ENCODE measurements at regions not wholly inside any gene's neighbourhood (a gene's known extent, or its start where the extent isn't known, plus 50 kb on each side); places are given as distances from the start of the nearest gene placed in this dataset.

DNA sequence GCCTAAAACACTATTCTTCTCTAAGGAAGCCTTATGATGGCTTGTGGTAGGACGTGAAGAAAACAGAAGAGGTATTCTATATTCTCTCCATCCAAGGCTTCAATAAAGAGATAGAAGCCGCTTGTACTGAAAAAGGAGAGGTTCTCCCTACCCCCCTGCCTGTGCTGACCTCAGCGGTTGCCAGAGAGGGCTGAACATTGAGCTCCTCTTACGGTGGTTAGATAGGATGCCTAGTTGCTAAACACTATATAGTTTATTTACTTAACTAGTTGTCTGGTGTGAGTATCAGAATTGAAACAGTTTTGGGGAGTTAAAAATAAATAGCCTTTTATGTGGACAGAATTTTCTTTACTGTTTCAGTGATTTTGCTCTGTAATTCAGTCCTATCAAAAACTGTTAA, 112.2 kb downstream of the TFPI2 start:
- Histone ChIP-seq H3K27me3 (ENCODE audit: control insufficient read depth, extremely low read depth, insufficient read depth, low read length) (peaks cover 8% of the 10 kb centered on the region), H3K36me3 (ENCODE audit: control insufficient read depth in 2 of 2, extremely low read depth in 1 of 2, insufficient read depth in 2 of 2, low read length in 2 of 2) (no peaks in the 10 kb centered on the region), H3K9me1 (ENCODE audit: control insufficient read depth, extremely low read depth, insufficient read depth, low read length) (no peaks in the 10 kb centered on the region), H4K20me1 (ENCODE audit: control insufficient read depth, extremely low read depth, insufficient read depth, low read length) (no peaks in the 10 kb centered on the region), H3K9me3 (ENCODE audit: control insufficient read depth, low read depth, low read length) (no peaks in the 10 kb centered on the region), H3K9ac (ENCODE audit: control insufficient read depth, extremely low read depth, insufficient read depth, low read length) (no peak overlapping the region), H3K4me1 (ENCODE audit: control insufficient read depth, extremely low read depth, insufficient read depth, low read length) (no peaks in the 10 kb centered on the region), H3K4me3 (ENCODE audit: control insufficient read depth in 2 of 3, extremely low read depth in 1 of 3, insufficient read depth in 2 of 3, low read depth in 1 of 3, low read length in 3 of 3) (no peak overlapping the region), H3K4me2 (ENCODE audit: control insufficient read depth, extremely low read depth, insufficient read depth, low read depth, low read length) (no peak overlapping the region), H2AFZ (ENCODE audit: control insufficient read depth, low read length) (no peak overlapping the region), H3K79me2 (ENCODE audit: control insufficient read depth, insufficient read depth, low read length) (no peaks in the 10 kb centered on the region), H3K27ac (ENCODE audit: control insufficient read depth, insufficient read depth, low read length) (no peak overlapping the region)
- no peak for TF ChIP-seq EZH2 (IDR thresholded peaks at IDR 0.05; ENCODE audit: low read length)
- TF ChIP-seq, protein P1, sequence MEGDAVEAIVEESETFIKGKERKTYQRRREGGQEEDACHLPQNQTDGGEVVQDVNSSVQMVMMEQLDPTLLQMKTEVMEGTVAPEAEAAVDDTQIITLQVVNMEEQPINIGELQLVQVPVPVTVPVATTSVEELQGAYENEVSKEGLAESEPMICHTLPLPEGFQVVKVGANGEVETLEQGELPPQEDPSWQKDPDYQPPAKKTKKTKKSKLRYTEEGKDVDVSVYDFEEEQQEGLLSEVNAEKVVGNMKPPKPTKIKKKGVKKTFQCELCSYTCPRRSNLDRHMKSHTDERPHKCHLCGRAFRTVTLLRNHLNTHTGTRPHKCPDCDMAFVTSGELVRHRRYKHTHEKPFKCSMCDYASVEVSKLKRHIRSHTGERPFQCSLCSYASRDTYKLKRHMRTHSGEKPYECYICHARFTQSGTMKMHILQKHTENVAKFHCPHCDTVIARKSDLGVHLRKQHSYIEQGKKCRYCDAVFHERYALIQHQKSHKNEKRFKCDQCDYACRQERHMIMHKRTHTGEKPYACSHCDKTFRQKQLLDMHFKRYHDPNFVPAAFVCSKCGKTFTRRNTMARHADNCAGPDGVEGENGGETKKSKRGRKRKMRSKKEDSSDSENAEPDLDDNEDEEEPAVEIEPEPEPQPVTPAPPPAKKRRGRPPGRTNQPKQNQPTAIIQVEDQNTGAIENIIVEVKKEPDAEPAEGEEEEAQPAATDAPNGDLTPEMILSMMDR (optimal IDR thresholded peaks at IDR 0.05 in 1 of 3, IDR thresholded peaks at IDR 0.05 in 1 of 3, conservative IDR thresholded peaks at IDR 0.05 in 1 of 3; ENCODE audit: extremely low read depth in 1 of 3, insufficient read depth in 2 of 3, low read length in 3 of 3): no peak
- dilution Hi-C loops (cut with MboI; ENCODE audit: extremely low pct_ligation_motif_present, low sequenced_read_pairs): no loop called here
- DNase-seq (ENCODE audit: low read depth, low spot score) (no peak), FAIRE-seq (no peak)

DNA sequence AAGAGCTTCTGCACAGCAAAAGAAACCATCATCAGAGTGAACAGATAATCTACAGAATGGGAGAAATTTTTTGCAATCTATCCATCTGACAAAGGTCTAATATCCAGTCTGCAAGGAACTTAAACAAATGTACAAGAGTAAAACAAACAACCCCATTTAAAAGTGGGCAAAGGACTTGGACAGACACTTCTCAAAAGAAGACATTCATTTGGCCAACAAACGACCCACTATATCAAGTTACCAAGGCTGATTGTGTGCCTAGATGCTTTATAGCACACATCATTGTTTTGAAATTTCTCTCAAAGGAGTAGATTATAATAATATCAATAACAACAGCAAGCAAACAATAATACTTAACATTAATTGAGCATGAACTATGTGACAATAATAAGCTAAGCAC, 117.1 kb downstream of the TFPI2 start:
- H3K4me2 ChIP-seq (ENCODE audit: control insufficient read depth, extremely low read depth, insufficient read depth, low read depth, low read length): no peak overlapping the region
- no peak overlapping the region for H3K4me3 ChIP-seq (ENCODE audit: control insufficient read depth in 2 of 3, extremely low read depth in 1 of 3, insufficient read depth in 2 of 3, low read depth in 1 of 3, low read length in 3 of 3)
- no peak overlapping the region for H3K9ac ChIP-seq (ENCODE audit: control insufficient read depth, extremely low read depth, insufficient read depth, low read length)
- TF ChIP-seq, protein P1 (optimal IDR thresholded peaks at IDR 0.05 in 1 of 3, IDR thresholded peaks at IDR 0.05 in 1 of 3, conservative IDR thresholded peaks at IDR 0.05 in 1 of 3; ENCODE audit: extremely low read depth in 1 of 3, insufficient read depth in 2 of 3, low read length in 3 of 3): no peak
- TF ChIP-seq EZH2 (IDR thresholded peaks at IDR 0.05; ENCODE audit: low read length): no peak
- no peaks in the 10 kb centered on the region for H3K36me3 ChIP-seq (ENCODE audit: control insufficient read depth in 2 of 2, extremely low read depth in 1 of 2, insufficient read depth in 2 of 2, low read length in 2 of 2)
- H4K20me1 ChIP-seq (ENCODE audit: control insufficient read depth, extremely low read depth, insufficient read depth, low read length): no peaks in the 10 kb centered on the region
- FAIRE-seq (no peak), DNase-seq (ENCODE audit: low read depth, low spot score) (no peak)
- dilution Hi-C loops (cut with MboI; ENCODE audit: extremely low pct_ligation_motif_present, low sequenced_read_pairs): no loop called here
- H3K4me1 ChIP-seq (ENCODE audit: control insufficient read depth, extremely low read depth, insufficient read depth, low read length): no peaks in the 10 kb centered on the region
- H3K27me3 ChIP-seq (ENCODE audit: control insufficient read depth, extremely low read depth, insufficient read depth, low read length): peaks cover 8% of the 10 kb centered on the region
- no peak overlapping the region for H2AFZ ChIP-seq (ENCODE audit: control insufficient read depth, low read length)
- no peaks in the 10 kb centered on the region for H3K79me2 ChIP-seq (ENCODE audit: control insufficient read depth, insufficient read depth, low read length)
- H3K9me1 ChIP-seq (ENCODE audit: control insufficient read depth, extremely low read depth, insufficient read depth, low read length): no peaks in the 10 kb centered on the region
- H3K9me3 ChIP-seq (ENCODE audit: control insufficient read depth, low read depth, low read length): no peaks in the 10 kb centered on the region
- H3K27ac ChIP-seq (ENCODE audit: control insufficient read depth, insufficient read depth, low read length): no peak overlapping the region

Data from keratinocyte (primary cell).